Upper lobe of right lung (tissue), 1 donor: ENCODE measurements at regions not wholly inside any gene's neighbourhood (a gene's known extent, or its start where the extent isn't known, plus 50 kb on each side); places are given as distances from the start of the nearest gene placed in this dataset.

Experiments
- ATAC-seq: fragments of 200-7000 bp; cut with Tn5 transposase; one replicate; pipeline ENCODE4 v1.9.1; 2020; ENCODE audit warnings: mild to moderate bottlenecking, moderate library complexity
- DNase-seq: peaks from one replicate; pipeline ENCODE4 v3.0.0-alpha.2; 2020
- H3K27ac ChIP-seq: fragments of 200-600 bp; one replicate; pipeline ENCODE4 v1.8.0; 2022
- H3K27me3 ChIP-seq: fragments of 200-600 bp; one replicate; pipeline ENCODE4 v1.8.0; 2022; ENCODE audit warnings: mild to moderate bottlenecking
- H3K36me3 ChIP-seq: fragments of 200-600 bp; one replicate; pipeline ENCODE4 v1.8.0; 2022
- H3K4me1 ChIP-seq: fragments of 200-600 bp; one replicate; pipeline ENCODE4 v1.8.0; 2022
- H3K4me3 ChIP-seq: fragments of 200-600 bp; one replicate; pipeline ENCODE4 v1.8.0; 2022; ENCODE audit warnings: mild to moderate bottlenecking
- H3K9me3 ChIP-seq: fragments of 200-600 bp; one replicate; pipeline ENCODE4 v1.8.0; 2022
- intact Hi-C: fragments of 100-400 bp; cut with DNase I; formaldehyde crosslinking; loops from one replicate; pipeline ENCODE4 v1.11.0; 2022
- TF ChIP-seq, protein P1 (sequence below): fragments of 200-600 bp; IDR thresholded peaks from one replicate; pipeline ENCODE4 v1.8.0; 2022; ENCODE audit warnings: antibody characterized with exemption
- donor health status: DM: no; HTN: yes; CAD: no; lungs with severe emphysema.

DNA sequence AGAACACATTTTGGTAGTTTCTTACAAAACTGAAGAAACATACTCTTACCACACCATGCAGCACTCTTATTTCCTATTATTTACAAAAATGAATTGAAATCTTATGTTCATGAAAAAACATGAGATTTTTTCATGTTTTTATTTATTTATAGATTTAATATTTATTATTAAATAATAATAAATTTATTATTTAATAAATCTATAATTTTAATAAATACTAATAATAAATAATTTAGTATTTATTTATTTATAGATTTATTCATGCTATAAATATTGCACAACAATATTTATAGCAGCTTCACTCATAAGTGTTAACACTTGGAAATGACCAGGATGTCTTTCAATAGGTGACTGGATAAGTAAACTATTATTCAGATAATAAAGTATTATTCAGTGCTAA is 91.6 kb upstream of the CPXCR1 start:
- intact Hi-C loops: no loop called here
- no peaks in the 10 kb centered on the region for H3K9me3 ChIP-seq

DNA sequence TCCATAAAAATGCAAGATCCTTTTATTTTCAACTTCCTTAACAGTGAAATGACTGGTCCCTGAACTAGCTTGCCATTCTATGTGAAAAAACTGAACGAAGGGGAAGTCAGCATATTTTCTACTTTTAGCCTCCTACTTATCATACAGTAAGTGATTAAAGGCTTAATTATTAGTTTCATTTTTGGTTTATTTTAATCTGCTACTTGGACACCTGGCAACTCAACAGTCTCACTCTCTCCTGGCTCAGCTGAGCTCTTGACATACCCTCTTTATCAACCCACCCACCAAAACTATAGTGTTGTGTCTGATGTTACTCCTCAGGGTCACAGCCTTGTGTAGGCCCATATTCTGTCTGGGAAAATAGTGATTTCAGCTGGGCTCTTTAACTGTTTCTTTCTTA is 86.2 kb upstream of the CPXCR1 start:
- Histone ChIP-seq H3K36me3 (no peaks in the 10 kb centered on the region), H3K9me3 (no peaks in the 10 kb centered on the region), H3K27me3 (no peaks in the 10 kb centered on the region), H3K4me3 (no peak overlapping the region), H3K4me1 (no peaks in the 10 kb centered on the region), H3K27ac (no peak overlapping the region)
- intact Hi-C loops: no loop called here
- no peak for ATAC-seq
- TF ChIP-seq, protein P1, sequence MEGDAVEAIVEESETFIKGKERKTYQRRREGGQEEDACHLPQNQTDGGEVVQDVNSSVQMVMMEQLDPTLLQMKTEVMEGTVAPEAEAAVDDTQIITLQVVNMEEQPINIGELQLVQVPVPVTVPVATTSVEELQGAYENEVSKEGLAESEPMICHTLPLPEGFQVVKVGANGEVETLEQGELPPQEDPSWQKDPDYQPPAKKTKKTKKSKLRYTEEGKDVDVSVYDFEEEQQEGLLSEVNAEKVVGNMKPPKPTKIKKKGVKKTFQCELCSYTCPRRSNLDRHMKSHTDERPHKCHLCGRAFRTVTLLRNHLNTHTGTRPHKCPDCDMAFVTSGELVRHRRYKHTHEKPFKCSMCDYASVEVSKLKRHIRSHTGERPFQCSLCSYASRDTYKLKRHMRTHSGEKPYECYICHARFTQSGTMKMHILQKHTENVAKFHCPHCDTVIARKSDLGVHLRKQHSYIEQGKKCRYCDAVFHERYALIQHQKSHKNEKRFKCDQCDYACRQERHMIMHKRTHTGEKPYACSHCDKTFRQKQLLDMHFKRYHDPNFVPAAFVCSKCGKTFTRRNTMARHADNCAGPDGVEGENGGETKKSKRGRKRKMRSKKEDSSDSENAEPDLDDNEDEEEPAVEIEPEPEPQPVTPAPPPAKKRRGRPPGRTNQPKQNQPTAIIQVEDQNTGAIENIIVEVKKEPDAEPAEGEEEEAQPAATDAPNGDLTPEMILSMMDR: no peak
- DNase-seq: no peak

More for the DNA sequence above, 91.6 kb upstream of the CPXCR1 start:
- H3K27ac ChIP-seq: no peak overlapping the region
- H3K4me3 ChIP-seq: no peak overlapping the region
- H3K27me3 ChIP-seq: no peaks in the 10 kb centered on the region
- TF ChIP-seq, protein P1: no peak
- DNase-seq (no peak), ATAC-seq (no peak)
- H3K4me1 ChIP-seq: no peaks in the 10 kb centered on the region
- H3K36me3 ChIP-seq: no peaks in the 10 kb centered on the region

DNA sequence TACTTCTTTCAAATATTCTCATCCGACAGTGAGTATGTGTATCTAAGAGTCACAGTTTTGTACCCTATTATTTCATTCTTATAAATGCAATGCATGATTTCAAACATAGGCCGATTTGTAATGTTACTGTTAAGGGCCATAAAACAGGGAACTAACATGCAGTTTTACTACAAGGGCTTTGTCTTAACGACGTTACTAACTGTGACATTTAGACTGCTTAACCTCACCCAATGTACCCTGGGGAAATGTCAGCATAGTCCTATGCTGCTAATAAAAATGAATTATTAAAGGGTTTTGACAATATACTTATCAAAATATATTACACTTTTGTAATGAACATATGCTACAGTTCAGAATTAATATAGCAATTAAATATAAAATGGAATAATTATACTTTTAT is 74.8 kb upstream of the CPXCR1 start:
- no peak overlapping the region for H3K4me3 ChIP-seq
- no peak for DNase-seq
- no peak for ATAC-seq
- intact Hi-C loops: loop anchor here (10.0 kb wide), 1 partner anchor 47 kb away; no protein-coding TSS in a partner anchor
- no peak overlapping the region for H3K27ac ChIP-seq
- TF ChIP-seq, protein P1: no peak
- H3K4me1 ChIP-seq: no peaks in the 10 kb centered on the region
- no peaks in the 10 kb centered on the region for H3K9me3 ChIP-seq
- no peaks in the 10 kb centered on the region for H3K27me3 ChIP-seq
- H3K36me3 ChIP-seq: no peaks in the 10 kb centered on the region
